ENCODE measurements at regions not wholly inside any gene's neighbourhood (a gene's known extent, or its start where the extent isn't known, plus 50 kb on each side); places are given as distances from the start of the nearest gene placed in this dataset.
"Not testable (repeated sequence)": the region's sequence is repeated elsewhere in the genome, so short reads cannot be mapped to it uniquely, and the experiment has no call there.

- DNase-seq: no peak
Observed at GRCh38 chr2:88865801-88866371, 174.4 kb downstream of the RPIA start.

GRCh38 chr2:88866756-88867155, 175.3 kb downstream of the RPIA start:
- DNase-seq: no peak

- DNase-seq: no peak
Observed at GRCh38 chr2:88868861-88869260, 177.4 kb downstream of the RPIA start.

GRCh38 chr2:88870267-88870839, 178.9 kb downstream of the RPIA start:
- DNase-seq: no peak

- no peak for DNase-seq
Observed at GRCh38 chr2:88871336-88871735, 179.9 kb downstream of the RPIA start.

GRCh38 chr2:88873620-88874019, 182.1 kb downstream of the RPIA start:
- no peak for DNase-seq

GRCh38 chr2:88874063-88874657, 182.7 kb downstream of the RPIA start:
- DNase-seq: peak; percentile 21

- no peak for DNase-seq
Observed at GRCh38 chr2:88875736-88876135, 184.3 kb downstream of the RPIA start.

GRCh38 chr2:88880441-88880953, 189.0 kb downstream of the RPIA start:
- peak; percentile 9 for DNase-seq

GRCh38 chr2:88885275-88885674, 193.8 kb downstream of the RPIA start:
- no peak for DNase-seq

GRCh38 chr2:88885679-88886416, 194.4 kb downstream of the RPIA start:
- no peak for DNase-seq

GRCh38 chr2:88887466-88887865, 196.0 kb downstream of the RPIA start:
- DNase-seq: not testable (repeated sequence)

GRCh38 chr2:88892207-88892606, 200.7 kb downstream of the RPIA start:
- no peak for DNase-seq

- no peak for DNase-seq
Observed at GRCh38 chr2:88892788-88893187, 201.3 kb downstream of the RPIA start.

GRCh38 chr2:88896971-88897370, 205.5 kb downstream of the RPIA start:
- no peak for DNase-seq

GRCh38 chr2:88897715-88898114, 206.2 kb downstream of the RPIA start:
- DNase-seq: no peak

- no peak for DNase-seq
Observed at GRCh38 chr2:88903749-88904353, 212.4 kb downstream of the RPIA start.

- DNase-seq: no peak
Observed at GRCh38 chr2:88913280-88913679, 221.8 kb downstream of the RPIA start.

- no peak for DNase-seq
Observed at GRCh38 chr2:88919087-88919738, 227.7 kb downstream of the RPIA start.

GRCh38 chr2:88920399-88920798, 228.9 kb downstream of the RPIA start:
- not testable (repeated sequence) for DNase-seq

- DNase-seq: no peak
Observed at GRCh38 chr2:88924533-88924932, 233.1 kb downstream of the RPIA start.

- no peak for DNase-seq
Observed at GRCh38 chr2:88925770-88926462, 234.4 kb downstream of the RPIA start.

All from NCI-H2029 treated with DMSO at 0.1 percent for 48 hours (cell line).